B cell (primary cell): ENCODE measurements at regions not wholly inside any gene's neighbourhood (a gene's known extent, or its start where the extent isn't known, plus 50 kb on each side); places are given as distances from the start of the nearest gene placed in this dataset.

Source experiments
- ATAC-seq: fragments of 200-7000 bp; cut with Tn5 transposase; one replicate; pipeline ENCODE4 v1.10.0; 2021; ENCODE audit warnings: low read depth, mild to moderate bottlenecking, moderate number of reproducible peaks, moderate library complexity
- CTCF ChIA-PET: fragments of 350-600 bp; sonication (Branson Sonifier 250); formaldehyde crosslinking; loops from one replicate; lab custom pipeline; 2021; ENCODE audit warnings: antibody characterized with exemption, inconsistent platforms; lab: Charles Lee
- POLR2A ChIA-PET: fragments of 350-600 bp; sonication (Branson Sonifier 250); formaldehyde crosslinking; loops from one replicate; lab custom pipeline; 2021; ENCODE audit warnings: antibody characterized with exemption; lab: Charles Lee
- DNase-seq: peaks from one replicate; pipeline ENCODE4 v3.0.0; 2013
- H2AFZ ChIP-seq: 2 replicates; pipeline ENCODE4 v1.6.1; 2012; ENCODE audit warnings: mild to moderate bottlenecking, low read depth, low read length; ENCODE audit not compliant: insufficient read depth, poor library complexity, severe bottlenecking
- H3K27ac ChIP-seq, 2 donors: 1 replicate in 1 of 2; 2 replicates in 1 of 2; pipeline ENCODE4 v1.5.1; 2012 to 2013; ENCODE audit warnings: low read length in 2 of 2, mild to moderate bottlenecking in 2 of 2, moderate library complexity in 1 of 2
- H3K27me3 ChIP-seq, 4 experiments: fragments of 200-600 bp in 1 of 4; sonication (generic) in 1 of 4; replicated peaks in 1 of 4; 1 replicate in 2 of 4; 2 replicates in 2 of 4; pipeline versions ENCODE4 v1.6.1 to v1.7.0; 2013 to 2016; ENCODE audit warnings: low read length in 3 of 4, mild to moderate bottlenecking in 2 of 4, mixed read lengths in 1 of 4, moderate library complexity in 1 of 4; ENCODE audit not compliant: insufficient read depth in 4 of 4, control insufficient read depth in 3 of 4; ENCODE audit errors: control extremely low read depth in 1 of 4
- H3K36me3 ChIP-seq, 2 experiments: replicated peaks in 1 of 2; 1 replicate in 1 of 2; 2 replicates in 1 of 2; pipeline versions ENCODE4 v1.6.1 to v1.7.1; 2013; ENCODE audit warnings: low read length in 1 of 2; ENCODE audit not compliant: insufficient read depth in 2 of 2, control insufficient read depth in 1 of 2; ENCODE audit errors: control extremely low read depth in 1 of 2, extremely low read depth in 1 of 2
- H3K4me1 ChIP-seq, 2 donors: fragments of 200-600 bp in 1 of 2; sonication (generic) in 1 of 2; 1 replicate in 1 of 2; 2 replicates in 1 of 2; pipeline versions ENCODE4 v1.5.1 to v1.6.1; 2013 to 2017; ENCODE audit warnings: low read length in 2 of 2; ENCODE audit not compliant: control insufficient read depth in 2 of 2, insufficient read depth in 2 of 2
- H3K4me2 ChIP-seq: replicated peaks from 2 replicates; pipeline ENCODE3; 2012; ENCODE audit warnings: mild to moderate bottlenecking, low read depth, low read length; ENCODE audit not compliant: poor library complexity, severe bottlenecking
- H3K4me3 ChIP-seq, 5 experiments: fragments of 200-600 bp in 1 of 5; sonication (generic) in 1 of 5; 1 replicate in 3 of 5; 2 replicates in 2 of 5; pipeline versions ENCODE4 v1.5.1 to v1.7.0; 2011 to 2016; ENCODE audit warnings: low read length in 4 of 5, mild to moderate bottlenecking in 4 of 5, low read depth in 2 of 5, control low read depth in 1 of 5, moderate library complexity in 1 of 5; ENCODE audit not compliant: insufficient read depth in 1 of 5; ENCODE audit errors: control extremely low read depth in 1 of 5, extremely low read depth in 1 of 5
- H3K79me2 ChIP-seq: fragments of 200-600 bp; sonication (generic); one replicate; pipeline ENCODE4 v1.6.0; 2016; ENCODE audit warnings: low read length; ENCODE audit not compliant: control insufficient read depth, insufficient read depth
- H3K9ac ChIP-seq: fragments of 200-600 bp; sonication (generic); 2 replicates; pipeline ENCODE4 v1.6.1; 2017; ENCODE audit warnings: mild to moderate bottlenecking, low read length, moderate library complexity
- H3K9me3 ChIP-seq, 3 donors: one replicate each; pipeline versions ENCODE4 v1.6.1 to v1.7.1; 2013; ENCODE audit warnings: low read length in 2 of 3; ENCODE audit not compliant: control insufficient read depth in 2 of 3, insufficient read depth in 1 of 3; ENCODE audit errors: control extremely low read depth in 1 of 3
- H4K20me1 ChIP-seq: 2 replicates; pipeline ENCODE4 v1.6.0; 2012; ENCODE audit warnings: mild to moderate bottlenecking, low read length; ENCODE audit not compliant: insufficient read depth, control insufficient read depth, poor library complexity, severe bottlenecking
- H3K27ac Mint-ChIP-seq: one replicate; pipeline ENCODE4 v1.8.0; 2021; ENCODE audit warnings: mixed read lengths
- H3K27me3 Mint-ChIP-seq: one replicate; pipeline ENCODE4 v1.8.0; 2021; ENCODE audit warnings: mixed read lengths
- H3K4me1 Mint-ChIP-seq: one replicate; pipeline ENCODE4 v1.8.0; 2021; ENCODE audit warnings: mixed read lengths
- H3K4me3 Mint-ChIP-seq: one replicate; pipeline ENCODE4 v1.8.0; 2021; ENCODE audit warnings: mixed read lengths
- H3K9me3 Mint-ChIP-seq: one replicate; pipeline ENCODE4 v1.8.0; 2022; ENCODE audit warnings: mixed read lengths; ENCODE audit not compliant: insufficient read depth
- EZH2 ChIP-seq: IDR thresholded peaks from 2 replicates; pipeline ENCODE4 v1.6.1; 2012; ENCODE audit warnings: borderline replicate concordance, low read depth, mild to moderate bottlenecking, moderate library complexity, low read length; ENCODE audit not compliant: insufficient read depth, poor library complexity, severe bottlenecking
- WGBS: methylation state at CpG from one replicate; pipeline ENCODE4 v1.1.5; 2013; ENCODE audit warnings: missing lambda C conversion rate; ENCODE audit not compliant: insufficient coverage; 5-methylcytosine and 5-hydroxymethylcytosine counted together
- intact Hi-C: fragments of 100-400 bp; cut with micrococcal nuclease; formaldehyde crosslinking; loops from one replicate; pipeline ENCODE4 v1.10.0; 2022
- TF ChIP-seq, protein P1 (sequence below): fragments of 200-600 bp; IDR thresholded peaks from one replicate; pipeline ENCODE4 v1.8.0; 2022; ENCODE audit warnings: antibody characterized with exemption, mild to moderate bottlenecking

GRCh38 chr7:109996411-109996810 lies 1094.5 kb upstream of the LRRN3 start:
- Histone ChIP-seq H3K36me3 (no peaks in the 10 kb centered on the region), H3K4me3 (no peak overlapping the region), H3K4me2 (no peak overlapping the region), H3K79me2 (no peaks in the 10 kb centered on the region), H3K27me3 (no peaks in the 10 kb centered on the region), H2AFZ (no peak overlapping the region), H4K20me1 (no peaks in the 10 kb centered on the region), H3K4me1 (no peaks in the 10 kb centered on the region), H3K27ac (no peak overlapping the region), H3K9ac (no peak overlapping the region), H3K9me3 (peaks cover 0 to 4% (median 0%) of the 10 kb centered on the region in 3 donors)
- intact Hi-C loops: no loop called here
- Mint-ChIP-seq H3K27me3 (no peaks in the 10 kb centered on the region), H3K9me3 (no peaks in the 10 kb centered on the region), H3K4me3 (no peak overlapping the region), H3K27ac (no peak overlapping the region), H3K4me1 (no peaks in the 10 kb centered on the region)
- WGBS: 60% methylated on average over 1 of the region's 1 CpG
- no peak for ATAC-seq
- CTCF ChIA-PET: no interaction called here
- no peak for TF ChIP-seq EZH2
- TF ChIP-seq, protein P1, sequence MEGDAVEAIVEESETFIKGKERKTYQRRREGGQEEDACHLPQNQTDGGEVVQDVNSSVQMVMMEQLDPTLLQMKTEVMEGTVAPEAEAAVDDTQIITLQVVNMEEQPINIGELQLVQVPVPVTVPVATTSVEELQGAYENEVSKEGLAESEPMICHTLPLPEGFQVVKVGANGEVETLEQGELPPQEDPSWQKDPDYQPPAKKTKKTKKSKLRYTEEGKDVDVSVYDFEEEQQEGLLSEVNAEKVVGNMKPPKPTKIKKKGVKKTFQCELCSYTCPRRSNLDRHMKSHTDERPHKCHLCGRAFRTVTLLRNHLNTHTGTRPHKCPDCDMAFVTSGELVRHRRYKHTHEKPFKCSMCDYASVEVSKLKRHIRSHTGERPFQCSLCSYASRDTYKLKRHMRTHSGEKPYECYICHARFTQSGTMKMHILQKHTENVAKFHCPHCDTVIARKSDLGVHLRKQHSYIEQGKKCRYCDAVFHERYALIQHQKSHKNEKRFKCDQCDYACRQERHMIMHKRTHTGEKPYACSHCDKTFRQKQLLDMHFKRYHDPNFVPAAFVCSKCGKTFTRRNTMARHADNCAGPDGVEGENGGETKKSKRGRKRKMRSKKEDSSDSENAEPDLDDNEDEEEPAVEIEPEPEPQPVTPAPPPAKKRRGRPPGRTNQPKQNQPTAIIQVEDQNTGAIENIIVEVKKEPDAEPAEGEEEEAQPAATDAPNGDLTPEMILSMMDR: no peak
- no peak for DNase-seq
- POLR2A ChIA-PET: no interaction called here

- Histone ChIP-seq H2AFZ (no peak overlapping the region), H3K4me3 (no peak overlapping the region), H3K36me3 (no peaks in the 10 kb centered on the region), H3K9ac (no peak overlapping the region), H3K4me1 (no peaks in the 10 kb centered on the region), H3K27ac (no peak overlapping the region), H3K4me2 (no peak overlapping the region), H3K9me3 (peaks cover 0 to 4% (median 0%) of the 10 kb centered on the region in 3 donors), H3K27me3 (no peaks in the 10 kb centered on the region), H3K79me2 (no peaks in the 10 kb centered on the region), H4K20me1 (no peaks in the 10 kb centered on the region)
- Mint-ChIP-seq H3K4me3 (no peak overlapping the region), H3K9me3 (no peaks in the 10 kb centered on the region), H3K4me1 (no peaks in the 10 kb centered on the region), H3K27me3 (no peaks in the 10 kb centered on the region), H3K27ac (no peak overlapping the region)
- intact Hi-C loops: no loop called here
- DNase-seq (no peak), ATAC-seq (no peak)
- no CpG with 5 or more reads among the region's 1 CpG for WGBS
- CTCF ChIA-PET: no interaction called here
- POLR2A ChIA-PET: no interaction called here
- TF ChIP-seq, protein P1: no peak
- no peak for TF ChIP-seq EZH2
These were observed 1094.0 kb upstream of the LRRN3 start for GRCh38 chr7:109996927-109997326.
